Ovary (tissue), 7 donors: ENCODE measurements at regions not wholly inside any gene's neighbourhood (a gene's known extent, or its start where the extent isn't known, plus 50 kb on each side); places are given as distances from the start of the nearest gene placed in this dataset.

ENCODE experiments used
- DNase-seq, 5 donors: peaks; one replicate each; pipeline ENCODE4 v3.0.0-alpha.2; 2019 to 2020
- H3K27ac ChIP-seq, 2 donors: fragments of 200-600 bp; one replicate each; pipeline versions ENCODE4 v1.5.1 to v1.8.0; 2019 to 2022
- H3K27me3 ChIP-seq: fragments of 200-600 bp; one replicate; pipeline ENCODE4 v1.8.0; 2022
- H3K36me3 ChIP-seq: fragments of 200-600 bp; sonication (generic); one replicate; pipeline ENCODE4 v1.5.1; 2019
- H3K4me1 ChIP-seq: one replicate; pipeline ENCODE4 v1.8.1; 2013; ENCODE audit warnings: mild to moderate bottlenecking, moderate library complexity; ENCODE audit not compliant: insufficient read depth
- H3K4me3 ChIP-seq: fragments of 200-600 bp; sonication (generic); one replicate; pipeline ENCODE4 v1.5.1; 2017
- H3K9me3 ChIP-seq, 2 donors: fragments of 200-600 bp in 1 of 2; sonication (generic) in 1 of 2; one replicate each; pipeline versions ENCODE4 v1.5.1 to v1.8.1; 2013 to 2019; ENCODE audit warnings: mild to moderate bottlenecking in 1 of 2, moderate library complexity in 1 of 2
- EP300 ChIP-seq: sonication (generic); formaldehyde crosslinking; IDR thresholded peaks from one replicate; pipeline ENCODE4 v1.6.1; 2017; ENCODE audit warnings: antibody characterized with exemption
- POLR2A ChIP-seq: fragments of 450-650 bp; IDR thresholded peaks from one replicate; pipeline ENCODE4 v1.6.1; 2017; ENCODE audit warnings: antibody characterized with exemption, mild to moderate bottlenecking, moderate library complexity
- WGBS, 3 donors: extraction: QIAGEN DNeasy Blood & Tissue Kit in 1 of 3; methylation state at CpG; one replicate each; pipeline versions ENCODE4 v1.1.5 to v1.1.7; 2013 to 2017; 5-methylcytosine and 5-hydroxymethylcytosine counted together
- intact Hi-C, 4 donors: fragments of 100-400 bp; cut with DNase I; formaldehyde crosslinking; loops; one replicate each; pipeline versions ENCODE4 v1.11.0 to v1.15.1; 2022 to 2023
- TF ChIP-seq, protein P1 (sequence below), 3 donors: fragments of 450-650 bp in 2 of 3; fragments of 200-600 bp in 1 of 3; IDR thresholded peaks; one replicate each; pipeline versions ENCODE4 v1.5.1 to v1.8.0; 2016 to 2022; ENCODE audit warnings: antibody characterized with exemption in 3 of 3, mild to moderate bottlenecking in 1 of 3
- donor health status: DM: no; HTN: no; CAD: no; lungs with moderate emphysema.
- donor health status: DM: no; HTN: no; CAD: no.
- donor health status: Bipolar disorder and iron deficiency.
- donor health status: DM: no; HTN: no; CAD: no.
- donor health status: DM: yes; HTN: yes; CAD: no.

DNA sequence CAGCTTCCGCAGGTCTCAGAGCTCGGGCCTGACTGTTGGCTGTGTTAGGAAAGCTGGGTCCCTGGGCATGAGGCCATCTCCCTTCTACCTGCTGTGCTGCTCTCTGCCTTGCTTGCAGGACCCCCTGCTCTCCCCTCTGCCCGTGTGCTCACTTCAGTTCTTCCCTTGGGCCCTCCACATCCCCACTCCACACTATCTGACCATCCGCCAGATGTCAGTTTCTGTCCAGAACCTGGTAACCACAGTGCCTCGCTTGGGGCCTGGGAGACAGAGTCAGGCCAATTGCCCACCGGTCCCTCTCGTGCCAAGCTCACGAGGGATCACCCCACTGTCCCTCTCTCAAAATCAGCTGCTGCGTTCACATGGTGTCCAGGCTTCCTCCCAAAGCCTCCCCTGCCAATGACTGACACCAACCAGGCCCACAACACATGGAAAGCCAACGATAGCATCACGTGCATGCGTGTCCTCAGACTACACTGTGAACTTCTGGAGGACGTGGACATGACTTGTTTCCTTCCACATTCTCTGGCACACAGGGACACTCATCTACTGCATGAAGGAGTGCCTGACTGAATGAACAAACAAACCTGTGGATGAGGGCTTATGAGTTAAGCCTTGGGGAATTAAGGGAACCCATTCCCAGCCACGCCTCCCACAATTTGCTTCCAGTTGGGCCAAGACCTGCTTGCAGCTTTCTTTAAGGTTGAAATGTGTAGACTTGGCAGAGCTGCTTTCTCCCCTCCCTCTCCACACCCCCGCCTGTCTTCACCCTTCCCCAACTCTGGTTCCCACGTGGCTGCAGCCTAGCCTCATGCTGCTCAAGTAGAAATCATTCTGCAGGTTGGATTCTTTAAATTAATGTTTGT, 72.5 kb upstream of the ZNF423 start:
- Histone ChIP-seq H3K4me1 (peaks cover 4% of the 10 kb centered on the region), H3K27ac (no peak overlapping the region), H3K4me3 (no peak overlapping the region), H3K27me3 (no peaks in the 10 kb centered on the region), H3K9me3 (no peaks in the 10 kb centered on the region), H3K36me3 (no peaks in the 10 kb centered on the region)
- intact Hi-C loops: no loop called here
- WGBS, 3 donors: 82 to 87% (median 86%) methylated on average over 16 of the region's 16 CpGs
- DNase-seq: no peak
- no peak for TF ChIP-seq EP300
- no peak for TF ChIP-seq POLR2A
- TF ChIP-seq, protein P1, sequence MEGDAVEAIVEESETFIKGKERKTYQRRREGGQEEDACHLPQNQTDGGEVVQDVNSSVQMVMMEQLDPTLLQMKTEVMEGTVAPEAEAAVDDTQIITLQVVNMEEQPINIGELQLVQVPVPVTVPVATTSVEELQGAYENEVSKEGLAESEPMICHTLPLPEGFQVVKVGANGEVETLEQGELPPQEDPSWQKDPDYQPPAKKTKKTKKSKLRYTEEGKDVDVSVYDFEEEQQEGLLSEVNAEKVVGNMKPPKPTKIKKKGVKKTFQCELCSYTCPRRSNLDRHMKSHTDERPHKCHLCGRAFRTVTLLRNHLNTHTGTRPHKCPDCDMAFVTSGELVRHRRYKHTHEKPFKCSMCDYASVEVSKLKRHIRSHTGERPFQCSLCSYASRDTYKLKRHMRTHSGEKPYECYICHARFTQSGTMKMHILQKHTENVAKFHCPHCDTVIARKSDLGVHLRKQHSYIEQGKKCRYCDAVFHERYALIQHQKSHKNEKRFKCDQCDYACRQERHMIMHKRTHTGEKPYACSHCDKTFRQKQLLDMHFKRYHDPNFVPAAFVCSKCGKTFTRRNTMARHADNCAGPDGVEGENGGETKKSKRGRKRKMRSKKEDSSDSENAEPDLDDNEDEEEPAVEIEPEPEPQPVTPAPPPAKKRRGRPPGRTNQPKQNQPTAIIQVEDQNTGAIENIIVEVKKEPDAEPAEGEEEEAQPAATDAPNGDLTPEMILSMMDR (IDR thresholded peaks at IDR 0.05): no peak

DNA sequence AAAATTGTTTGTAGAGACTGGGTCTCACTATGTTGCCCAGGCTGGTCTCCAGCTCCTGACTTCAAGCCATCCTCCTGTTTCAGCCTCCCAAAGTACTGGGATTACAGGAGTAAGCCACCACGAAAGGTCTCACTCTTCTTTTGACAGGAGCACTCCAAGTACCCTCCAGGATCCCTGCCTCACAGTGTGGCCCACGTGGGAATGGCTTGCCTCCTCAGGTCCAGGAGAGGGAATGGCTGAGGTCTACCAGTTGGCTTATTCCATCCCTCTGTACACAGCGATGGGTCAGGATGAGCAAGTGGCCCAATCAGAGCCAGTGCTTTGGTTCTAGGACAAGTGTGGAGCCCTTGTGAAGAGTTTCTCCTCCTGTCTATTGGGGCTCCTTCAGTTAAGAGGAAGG, 73.7 kb upstream of the ZNF423 start:
- Histone ChIP-seq H3K9me3 (no peaks in the 10 kb centered on the region), H3K27ac (no peak overlapping the region), H3K27me3 (no peaks in the 10 kb centered on the region), H3K4me3 (no peak overlapping the region), H3K4me1 (peaks cover 4% of the 10 kb centered on the region), H3K36me3 (no peaks in the 10 kb centered on the region)
- WGBS, 3 donors: 88 to 95% (median 94%) methylated on average over 3 of the region's 3 CpGs
- no peak for TF ChIP-seq EP300
- TF ChIP-seq POLR2A: no peak
- TF ChIP-seq, protein P1 (IDR thresholded peaks at IDR 0.05): no peak
- intact Hi-C loops: no loop called here
- DNase-seq: no peak

DNA sequence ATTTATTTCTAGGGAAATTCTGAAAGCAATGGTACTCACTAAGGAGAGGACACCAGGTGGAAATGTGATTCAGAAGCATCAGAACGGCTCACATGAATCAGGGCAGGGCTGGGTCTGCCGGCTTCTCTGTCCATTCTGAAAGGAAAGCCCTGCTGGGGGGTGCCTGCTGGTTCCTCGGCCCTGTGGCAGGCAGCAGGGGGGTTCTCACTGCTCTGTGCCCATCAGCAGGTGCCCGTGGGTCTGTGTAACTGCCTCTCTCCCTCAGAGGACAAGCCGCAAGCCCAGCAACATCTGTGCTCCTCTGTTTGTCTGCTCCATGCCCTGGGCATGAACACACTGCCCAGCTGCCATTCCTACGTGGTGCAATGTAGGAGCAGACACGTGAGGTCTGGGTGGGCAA, 74.9 kb upstream of the ZNF423 start:
- H3K9me3 ChIP-seq: no peaks in the 10 kb centered on the region
- peaks cover 4% of the 10 kb centered on the region for H3K4me1 ChIP-seq
- intact Hi-C loops: no loop called here
- no peak overlapping the region for H3K27ac ChIP-seq
- 86 to 93% (median 88%) methylated on average over 7 of the region's 7 CpGs for WGBS, 3 donors
- no peak for TF ChIP-seq EP300
- TF ChIP-seq, protein P1 (IDR thresholded peaks at IDR 0.05): no peak
- no peak for TF ChIP-seq POLR2A
- H3K36me3 ChIP-seq: no peaks in the 10 kb centered on the region
- no peak for DNase-seq
- no peak overlapping the region for H3K4me3 ChIP-seq
- H3K27me3 ChIP-seq: no peaks in the 10 kb centered on the region

DNA sequence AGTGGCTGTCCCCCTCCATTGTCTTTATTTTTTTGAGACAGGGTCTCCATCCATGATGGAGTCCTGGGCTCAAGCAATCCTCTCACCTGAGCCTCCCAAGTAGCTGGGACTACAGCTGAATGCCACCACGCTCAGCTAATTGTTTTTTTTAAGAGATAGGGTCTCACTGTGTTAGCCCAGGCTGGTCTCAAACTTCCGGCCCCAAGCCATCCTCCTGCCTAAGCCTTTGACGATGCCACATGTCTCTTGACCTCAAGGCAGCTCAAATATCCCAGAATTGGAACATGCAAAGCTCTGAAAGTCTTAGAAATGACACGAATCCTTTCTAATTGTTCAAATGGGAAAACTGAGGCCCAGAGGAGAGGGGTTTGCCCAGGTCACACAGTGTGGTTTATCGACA, 75.4 kb upstream of the ZNF423 start:
- TF ChIP-seq, protein P1 (IDR thresholded peaks at IDR 0.05): no peak
- TF ChIP-seq POLR2A: no peak
- WGBS, 3 donors: 88 to 92% (median 90%) methylated on average over 5 of the region's 5 CpGs
- Histone ChIP-seq H3K4me3 (no peak overlapping the region), H3K27ac (no peak overlapping the region), H3K4me1 (peaks cover 4% of the 10 kb centered on the region), H3K9me3 (no peaks in the 10 kb centered on the region), H3K27me3 (no peaks in the 10 kb centered on the region), H3K36me3 (no peaks in the 10 kb centered on the region)
- intact Hi-C loops: no loop called here
- DNase-seq: no peak
